H9 (cell line): ENCODE measurements at regions not wholly inside any gene's neighbourhood (a gene's known extent, or its start where the extent isn't known, plus 50 kb on each side); places are given as distances from the start of the nearest gene placed in this dataset.

ENCODE experiments used
- DNase-seq: peaks from one replicate; pipeline ENCODE4 v3.0.0-alpha.2; 2017
- H2AFZ ChIP-seq: one replicate; pipeline ENCODE4 v1.6.1; 2013; ENCODE audit warnings: mild to moderate bottlenecking, low read length, control low read depth, moderate library complexity
- H2AK5ac ChIP-seq: 2 replicates; pipeline ENCODE4 v1.6.1; 2013; ENCODE audit warnings: low read length, control low read depth, mixed read lengths; ENCODE audit not compliant: insufficient read length
- H2BK120ac ChIP-seq: one replicate; pipeline ENCODE4 v1.6.1; 2013; ENCODE audit warnings: low read depth, mild to moderate bottlenecking, low read length, control low read depth, inconsistent platforms; ENCODE audit not compliant: poor library complexity, severe bottlenecking
- H2BK12ac ChIP-seq: 2 replicates; pipeline ENCODE4 v1.6.1; 2013; ENCODE audit warnings: low read length, control low read depth, mixed read lengths, low read depth; ENCODE audit not compliant: insufficient read length
- H2BK15ac ChIP-seq: 2 replicates; pipeline ENCODE4 v1.6.1; 2013; ENCODE audit warnings: low read depth, low read length, control low read depth
- H2BK20ac ChIP-seq: one replicate; pipeline ENCODE4 v1.6.1; 2013; ENCODE audit warnings: low read depth, mild to moderate bottlenecking, low read length, control low read depth, inconsistent platforms; ENCODE audit not compliant: poor library complexity, severe bottlenecking
- H2BK5ac ChIP-seq: 2 replicates; pipeline ENCODE4 v1.6.1; 2013; ENCODE audit warnings: low read length, control low read depth, mixed read lengths; ENCODE audit not compliant: insufficient read length
- H3K14ac ChIP-seq: 2 replicates; pipeline ENCODE4 v1.6.1; 2013; ENCODE audit warnings: low read length, control low read depth; ENCODE audit not compliant: insufficient read depth
- H3K18ac ChIP-seq: 2 replicates; pipeline ENCODE4 v1.6.1; 2013; ENCODE audit warnings: low read depth, mild to moderate bottlenecking, mixed read lengths, low read length, control low read depth; ENCODE audit not compliant: insufficient read length
- H3K23ac ChIP-seq: 2 replicates; pipeline ENCODE4 v1.6.1; 2013; ENCODE audit warnings: low read length, control low read depth, mixed read lengths, low read depth; ENCODE audit not compliant: insufficient read length
- H3K23me2 ChIP-seq: 2 replicates; pipeline ENCODE4 v1.6.1; 2013; ENCODE audit warnings: low read depth, mild to moderate bottlenecking, mixed read lengths, low read length, control low read depth; ENCODE audit not compliant: insufficient read length, poor library complexity, severe bottlenecking
- H3K27ac ChIP-seq: 2 replicates; pipeline ENCODE4 v1.5.1; 2013; ENCODE audit warnings: low read length, control low read depth, mixed read lengths, low read depth; ENCODE audit not compliant: insufficient read length
- H3K27me3 ChIP-seq: 2 replicates; pipeline ENCODE4 v1.6.1; 2013; ENCODE audit warnings: low read length, control low read depth, inconsistent platforms; ENCODE audit not compliant: insufficient read depth
- H3K4ac ChIP-seq: 2 replicates; pipeline ENCODE4 v1.6.1; 2013; ENCODE audit warnings: low read depth, mild to moderate bottlenecking, control low read depth, inconsistent platforms, low read length, moderate library complexity
- H3K4me1 ChIP-seq: 2 replicates; pipeline ENCODE4 v1.6.1; 2013; ENCODE audit warnings: low read length, control low read depth, inconsistent platforms; ENCODE audit not compliant: insufficient read depth
- H3K4me2 ChIP-seq: 2 replicates; pipeline ENCODE4 v1.6.1; 2013; ENCODE audit warnings: low read length, control low read depth, mixed read lengths; ENCODE audit not compliant: insufficient read length, insufficient read depth
- H3K56ac ChIP-seq: 2 replicates; pipeline ENCODE4 v1.6.1; 2013; ENCODE audit warnings: low read depth, mild to moderate bottlenecking, mixed read lengths, low read length, control low read depth; ENCODE audit not compliant: insufficient read length
- H3K79me1 ChIP-seq: 2 replicates; pipeline ENCODE4 v1.6.1; 2013; ENCODE audit warnings: low read depth, mild to moderate bottlenecking, moderate library complexity, low read length, control low read depth, inconsistent platforms; ENCODE audit not compliant: insufficient read depth, poor library complexity, severe bottlenecking
- H3K79me2 ChIP-seq: 2 replicates; pipeline ENCODE4 v1.6.1; 2013; ENCODE audit warnings: low read length, control low read depth, inconsistent platforms; ENCODE audit not compliant: insufficient read depth
- H3K9ac ChIP-seq: 2 replicates; pipeline ENCODE4 v1.6.1; 2013; ENCODE audit warnings: low read length, control low read depth, mixed read lengths; ENCODE audit not compliant: insufficient read length; ENCODE audit errors: extremely low read depth
- H3K9me3 ChIP-seq: one replicate; pipeline ENCODE4 v1.6.1; 2013; ENCODE audit warnings: low read depth, low read length, inconsistent platforms; ENCODE audit not compliant: control insufficient read depth
- H3T11ph ChIP-seq: one replicate; pipeline ENCODE4 v1.6.1; 2013; ENCODE audit warnings: mild to moderate bottlenecking, low read length, control low read depth, inconsistent platforms
- H4K20me1 ChIP-seq: one replicate; pipeline ENCODE4 v1.6.1; 2013; ENCODE audit not compliant: control insufficient read depth, insufficient read length, insufficient read depth
- H4K5ac ChIP-seq: 2 replicates; pipeline ENCODE4 v1.6.1; 2013; ENCODE audit warnings: low read depth, mild to moderate bottlenecking, mixed read lengths, low read length, control low read depth; ENCODE audit not compliant: insufficient read length
- H4K8ac ChIP-seq: replicated peaks from 2 replicates; pipeline ENCODE4 v1.6.1; 2013; ENCODE audit warnings: low read length, control low read depth, mixed read lengths, low read depth; ENCODE audit not compliant: insufficient read length
- H4K91ac ChIP-seq: 2 replicates; pipeline ENCODE4 v1.6.1; 2013; ENCODE audit warnings: low read depth, mild to moderate bottlenecking, moderate library complexity, mixed read lengths, low read length, control low read depth; ENCODE audit not compliant: insufficient read length
- H3K27ac Mint-ChIP-seq, 3 experiments: 2 replicates in 2 of 3; 3 replicates in 1 of 3; pipeline ENCODE4 v1.8.0; 2020 to 2021; ENCODE audit warnings: mixed read lengths in 3 of 3, mild to moderate bottlenecking in 1 of 3, moderate library complexity in 1 of 3
- H3K27me3 Mint-ChIP-seq: 2 replicates; pipeline ENCODE4 v1.8.0; 2021; ENCODE audit warnings: low read depth, mild to moderate bottlenecking, moderate library complexity, mixed read lengths
- H3K36me3 Mint-ChIP-seq, 3 experiments: 2 replicates in 2 of 3; 3 replicates in 1 of 3; pipeline ENCODE4 v1.8.0; 2020 to 2021; ENCODE audit warnings: low read depth in 3 of 3, mixed read lengths in 3 of 3; ENCODE audit not compliant: insufficient read depth in 1 of 3
- H3K4me1 Mint-ChIP-seq, 2 experiments: 2 replicates each; pipeline ENCODE4 v1.8.0; 2020; ENCODE audit warnings: mixed read lengths in 2 of 2
- H3K4me3 Mint-ChIP-seq, 2 experiments: 2 replicates in 1 of 2; 3 replicates in 1 of 2; pipeline ENCODE4 v1.8.0; 2020 to 2021; ENCODE audit warnings: mild to moderate bottlenecking in 2 of 2, mixed read lengths in 2 of 2, moderate library complexity in 1 of 2
- H3K9me3 Mint-ChIP-seq, 2 experiments: 2 replicates in 1 of 2; 3 replicates in 1 of 2; pipeline ENCODE4 v1.8.0; 2020; ENCODE audit warnings: mild to moderate bottlenecking in 2 of 2, mixed read lengths in 2 of 2, moderate library complexity in 1 of 2
- CTCF ChIP-seq: fragments of 200-600 bp; sonication (generic); conservative IDR thresholded peaks from 3 replicates; pipeline ENCODE4 v1.8.0; 2021; ENCODE audit warnings: antibody characterized with exemption, mild to moderate bottlenecking
- WGBS: extraction: QIAGEN DNeasy Blood & Tissue Kit; methylation state at CpG from one replicate; pipeline ENCODE4 v1.1.7; 2013; ENCODE audit warnings: missing lambda C conversion rate, low lambda C conversion rate, mixed read lengths; ENCODE audit not compliant: insufficient read length; ENCODE audit errors: extremely low coverage; 5-methylcytosine and 5-hydroxymethylcytosine counted together

GRCh38 chr19:30136611-30137195, 194.7 kb downstream of the URI1 start:
- Histone ChIP-seq H3K4ac (no peak overlapping the region), H3K79me1 (no peaks in the 10 kb centered on the region), H2BK5ac (no peak overlapping the region), H4K20me1 (no peaks in the 10 kb centered on the region), H4K91ac (no peak overlapping the region), H2AFZ (no peak overlapping the region), H3K23me2 (no peaks in the 10 kb centered on the region), H3K18ac (no peak overlapping the region), H3K56ac (no peak overlapping the region), H3K14ac (no peak overlapping the region), H3T11ph (no peak overlapping the region), H2BK12ac (no peak overlapping the region), H2BK20ac (no peak overlapping the region), H4K5ac (no peak overlapping the region), H2BK15ac (no peak overlapping the region), H3K4me2 (no peak overlapping the region), H3K4me1 (no peaks in the 10 kb centered on the region), H3K27ac (no peak overlapping the region), H3K9ac (no peak overlapping the region), H3K9me3 (no peaks in the 10 kb centered on the region), H4K8ac (no peak overlapping the region), H2BK120ac (no peak overlapping the region), H3K27me3 (no peaks in the 10 kb centered on the region), H3K79me2 (no peaks in the 10 kb centered on the region), H2AK5ac (no peak overlapping the region), H3K23ac (no peak overlapping the region)
- Mint-ChIP-seq H3K4me1 (peaks cover 9% of the 10 kb centered on the region in 2 experiments), H3K9me3 (no peaks in the 10 kb centered on the region), H3K27ac (peak overlapping the region in 2 of 3 experiments; percentile 2 to 41; a peak in 1 of 7 replicates), H3K36me3 (no peaks in the 10 kb centered on the region), H3K4me3 (no peak overlapping the region), H3K27me3 (peaks cover 4% of the 10 kb centered on the region; the same call in 1 of the 2 replicates)
- DNase-seq: no peak
- TF ChIP-seq CTCF: no peak
- WGBS: no CpG with 5 or more reads among the region's 5 CpGs
